Transverse colon (tissue), 4 donors: ENCODE measurements at regions not wholly inside any gene's neighbourhood (a gene's known extent, or its start where the extent isn't known, plus 50 kb on each side); places are given as distances from the start of the nearest gene placed in this dataset.

Experiments
- DNase-seq: peaks from one replicate; pipeline ENCODE4 v3.0.0-alpha.2; 2019
- H3K27ac ChIP-seq, 4 donors: fragments of 200-600 bp; sonication (generic); 2 replicates each; pipeline ENCODE4 v1.5.1; 2016 to 2018; ENCODE audit warnings: inconsistent platforms in 4 of 4
- H3K27me3 ChIP-seq: fragments of 200-600 bp; sonication (generic); 2 replicates; pipeline ENCODE4 v1.5.1; 2017; ENCODE audit warnings: inconsistent platforms
- H3K36me3 ChIP-seq, 4 donors: fragments of 200-600 bp; sonication (generic); 2 replicates each; pipeline ENCODE4 v1.5.1; 2017 to 2019; ENCODE audit warnings: inconsistent platforms in 4 of 4
- H3K4me1 ChIP-seq, 4 donors: fragments of 200-600 bp; sonication (generic); 2 replicates each; pipeline ENCODE4 v1.5.1; 2017 to 2020; ENCODE audit warnings: inconsistent platforms in 4 of 4
- H3K4me3 ChIP-seq, 4 donors: fragments of 200-600 bp; sonication (generic); 1 replicate in 1 of 4; 2 replicates in 3 of 4; pipeline versions ENCODE4 v1.5.1 to v1.6.1; 2017 to 2019; ENCODE audit warnings: inconsistent platforms in 4 of 4
- H3K9me3 ChIP-seq, 2 donors: fragments of 200-600 bp; sonication (generic); 2 replicates each; pipeline ENCODE4 v1.5.1; 2017 to 2019; ENCODE audit warnings: inconsistent platforms in 2 of 2
- CTCF ChIP-seq, 5 experiments: fragments of 200-600 bp in 3 of 5; fragments of 450-650 bp in 2 of 5; sonication (generic) in 3 of 5; IDR thresholded peaks; 1 replicate in 2 of 5; 2 replicates in 3 of 5; pipeline ENCODE4 v1.5.1; 2016 to 2017; ENCODE audit warnings: antibody characterized with exemption in 5 of 5, inconsistent platforms in 3 of 5, mild to moderate bottlenecking in 2 of 5, moderate library complexity in 1 of 5
- EP300 ChIP-seq: sonication (generic); formaldehyde crosslinking; IDR thresholded peaks from one replicate; pipeline ENCODE4 v1.6.1; 2017; ENCODE audit warnings: antibody characterized with exemption, low read depth
- POLR2A ChIP-seq: fragments of 450-650 bp; IDR thresholded peaks from one replicate; pipeline ENCODE4 v1.6.1; 2016; ENCODE audit warnings: antibody characterized with exemption, mild to moderate bottlenecking, moderate library complexity
- POLR2AphosphoS5 ChIP-seq, 3 donors: sonication (generic); formaldehyde crosslinking; IDR thresholded peaks; one replicate each; pipeline ENCODE4 v1.6.1; 2016; ENCODE audit warnings: antibody characterized with exemption in 3 of 3
- WGBS, 2 donors: methylation state at CpG; one replicate each; pipeline ENCODE4 v1.1.5; 2018; ENCODE audit warnings: low coverage in 1 of 2; 5-methylcytosine and 5-hydroxymethylcytosine counted together
- in situ Hi-C, 4 donors: fragments of 200-750 bp; cut with MboI; loops; one replicate each; pipeline versions ENCODE4 v1.15.0 to v1.15.1; 2017; ENCODE audit warnings: low sequenced_read_pairs in 3 of 4, low pct_ligation_motif_present in 1 of 4, low pct_unique_long_range_greater_than_20kb in 1 of 4
- intact Hi-C: fragments of 100-400 bp; cut with DNase I; formaldehyde crosslinking; loops from one replicate; pipeline ENCODE4 v1.15.1; 2023; ENCODE audit warnings: low total_unique reads

GRCh38 chr14:100396266-100396795 is 73.2 kb downstream of the SLC25A47 start:
- no peaks in the 10 kb centered on the region for H3K27me3 ChIP-seq
- 95% methylated on average over 7 of the region's 7 CpGs; no CpG with 5 or more reads in 1 of the 2 donors for WGBS, 2 donors
- H3K9me3 ChIP-seq: no peaks in the 10 kb centered on the region
- H3K36me3 ChIP-seq: no peaks in the 10 kb centered on the region
- intact Hi-C loops (no loop called here), in situ Hi-C loops (no loop called here)
- no peak overlapping the region for H3K4me3 ChIP-seq
- TF ChIP-seq POLR2AphosphoS5 (IDR thresholded peaks at IDR 0.05) (no peak), CTCF (IDR thresholded peaks at IDR 0.05) (no peak), EP300 (no peak), POLR2A (no peak)
- H3K27ac ChIP-seq: peak overlapping the region in 2 of 4 donors; percentile 2 to 76
- no peak for DNase-seq
- H3K4me1 ChIP-seq: peaks cover 7 to 73% (median 31%) of the 10 kb centered on the region in 4 donors

GRCh38 chr14:100397005-100397404 is 73.9 kb downstream of the SLC25A47 start:
- intact Hi-C loops: no loop called here
- Histone ChIP-seq H3K4me3 (no peak overlapping the region), H3K36me3 (no peaks in the 10 kb centered on the region), H3K9me3 (no peaks in the 10 kb centered on the region), H3K27me3 (no peaks in the 10 kb centered on the region), H3K27ac (peak overlapping the region in 3 of 4 donors; percentile 75 to 85 (median 76)), H3K4me1 (peaks cover 7 to 73% (median 32%) of the 10 kb centered on the region in 4 donors)
- no peak for DNase-seq
- in situ Hi-C loops: no loop called here
- 80 to 94% methylated on average over 8 of the region's 8 CpGs for WGBS, 2 donors
- TF ChIP-seq POLR2AphosphoS5 (IDR thresholded peaks at IDR 0.05) (no peak), EP300 (no peak), CTCF (IDR thresholded peaks at IDR 0.05) (no peak), POLR2A (no peak)

GRCh38 chr14:100398044-100398443 is 74.9 kb downstream of the SLC25A47 start:
- H3K9me3 ChIP-seq: no peaks in the 10 kb centered on the region
- no peak overlapping the region for H3K4me3 ChIP-seq
- WGBS, 2 donors: 55 to 70% methylated on average over 3 to 6 of the region's 6 CpGs
- DNase-seq: peak; percentile 62
- peak in 2 of 3 donors; percentile 61 to 68 for TF ChIP-seq POLR2AphosphoS5 (IDR thresholded peaks at IDR 0.05)
- TF ChIP-seq EP300: no peak
- H3K27me3 ChIP-seq: no peaks in the 10 kb centered on the region
- peak overlapping the region; percentile 75 to 85 (median 78) for H3K27ac ChIP-seq
- peaks cover 7 to 73% (median 31%) of the 10 kb centered on the region in 4 donors for H3K4me1 ChIP-seq
- intact Hi-C loops: no loop called here
- H3K36me3 ChIP-seq: no peaks in the 10 kb centered on the region
- in situ Hi-C loops: no loop called here

- no peaks in the 10 kb centered on the region for H3K36me3 ChIP-seq
- intact Hi-C loops: no loop called here
- in situ Hi-C loops: no loop called here
- no peak for DNase-seq
- no peak for TF ChIP-seq CTCF (IDR thresholded peaks at IDR 0.05)
- TF ChIP-seq POLR2AphosphoS5 (IDR thresholded peaks at IDR 0.05): no peak
- no peak for TF ChIP-seq EP300
- no peak for TF ChIP-seq POLR2A
- H3K27me3 ChIP-seq: no peaks in the 10 kb centered on the region
- H3K27ac ChIP-seq: peak overlapping the region; percentile 75 to 85 (median 78)
- peaks cover 3 to 62% (median 23%) of the 10 kb centered on the region in 4 donors for H3K4me1 ChIP-seq
- WGBS, 2 donors: 58 to 79% methylated on average over 5 to 13 of the region's 13 CpGs
- no peak overlapping the region for H3K4me3 ChIP-seq
- H3K9me3 ChIP-seq: no peaks in the 10 kb centered on the region
Observed at GRCh38 chr14:100399052-100399849, 76.1 kb downstream of the SLC25A47 start.
